Left lung (tissue), 4 donors: ENCODE measurements at regions not wholly inside any gene's neighbourhood (a gene's known extent, or its start where the extent isn't known, plus 50 kb on each side); places are given as distances from the start of the nearest gene placed in this dataset.

Experiments
- ATAC-seq: fragments of 200-7000 bp; cut with Tn5 transposase; one replicate; pipeline ENCODE4 v1.9.1; 2020; ENCODE audit warnings: moderate library complexity
- DNase-seq, 4 donors: peaks; one replicate each; pipeline ENCODE4 v3.0.0-alpha.2; 2013 to 2020
- H3K27ac ChIP-seq, 2 donors: fragments of 200-600 bp; sonication (generic) in 1 of 2; one replicate each; pipeline versions ENCODE4 v1.5.0 to v1.8.0; 2020 to 2021
- H3K27me3 ChIP-seq, 2 donors: fragments of 200-600 bp; sonication (generic) in 1 of 2; one replicate each; pipeline versions ENCODE4 v1.5.0 to v1.8.0; 2020 to 2021
- H3K36me3 ChIP-seq, 2 donors: fragments of 200-600 bp; sonication (generic) in 1 of 2; one replicate each; pipeline versions ENCODE4 v1.5.0 to v1.8.0; 2020 to 2021
- H3K4me1 ChIP-seq, 2 donors: fragments of 200-600 bp; one replicate each; pipeline ENCODE4 v1.8.0; 2021
- H3K4me3 ChIP-seq, 2 donors: fragments of 200-600 bp; sonication (generic) in 1 of 2; one replicate each; pipeline versions ENCODE4 v1.5.0 to v1.8.0; 2020 to 2021; ENCODE audit warnings: mild to moderate bottlenecking in 1 of 2
- H3K9me3 ChIP-seq, 2 donors: fragments of 200-600 bp; sonication (generic) in 1 of 2; one replicate each; pipeline versions ENCODE4 v1.5.0 to v1.8.0; 2020 to 2021
- CTCF ChIP-seq, 2 donors: fragments of 200-600 bp; sonication (generic) in 1 of 2; IDR thresholded peaks; one replicate each; pipeline versions ENCODE4 v1.5.0 to v1.8.0; 2021; ENCODE audit warnings: antibody characterized with exemption in 2 of 2
- intact Hi-C, 2 donors: fragments of 100-400 bp; cut with DNase I; formaldehyde crosslinking; loops; one replicate each; pipeline versions ENCODE4 v1.11.2 to v1.14.2; 2022
- donor health status: DM: no; HTN: yes; CAD: no.
- donor health status: DM: no; HTN: no; CAD: no.

- no peaks in the 10 kb centered on the region for H3K4me1 ChIP-seq
Observed at GRCh38 chr9:87214991-87215390, 267.7 kb upstream of the GAS1 start.

GRCh38 chr9:87216036-87216435 is 268.7 kb upstream of the GAS1 start:
- H3K4me3 ChIP-seq = no peak overlapping the region
- no peak for ATAC-seq
- H3K27me3 ChIP-seq = no peaks in the 10 kb centered on the region
- TF ChIP-seq CTCF (IDR thresholded peaks at IDR 0.05) = no peak
- no peaks in the 10 kb centered on the region for H3K4me1 ChIP-seq
- no peaks in the 10 kb centered on the region for H3K9me3 ChIP-seq
- no peaks in the 10 kb centered on the region for H3K36me3 ChIP-seq
- DNase-seq = no peak
- H3K27ac ChIP-seq = no peak overlapping the region
- intact Hi-C loops = no loop called here

More at GRCh38 chr9:87214991-87215390, 267.7 kb upstream of the GAS1 start:
- Histone ChIP-seq H3K36me3 (no peaks in the 10 kb centered on the region), H3K4me3 (no peak overlapping the region), H3K27ac (no peak overlapping the region), H3K9me3 (no peaks in the 10 kb centered on the region), H3K27me3 (no peaks in the 10 kb centered on the region)
- TF ChIP-seq CTCF (IDR thresholded peaks at IDR 0.05) = no peak
- DNase-seq (no peak), ATAC-seq (no peak)
- intact Hi-C loops = no loop called here

- H3K27me3 ChIP-seq = no peaks in the 10 kb centered on the region
- TF ChIP-seq CTCF (IDR thresholded peaks at IDR 0.05) = no peak
- ATAC-seq (no peak), DNase-seq (no peak)
- H3K36me3 ChIP-seq = no peaks in the 10 kb centered on the region
- H3K4me1 ChIP-seq = no peaks in the 10 kb centered on the region
- intact Hi-C loops = no loop called here
- H3K9me3 ChIP-seq = no peaks in the 10 kb centered on the region
- no peak overlapping the region for H3K4me3 ChIP-seq
- no peak overlapping the region for H3K27ac ChIP-seq
Observed at GRCh38 chr9:87216897-87217455, 269.7 kb upstream of the GAS1 start.

GRCh38 chr9:87223392-87224246 is 274.0 kb upstream of the DAPK1 start:
- intact Hi-C loops = no loop called here
- no peak overlapping the region for H3K27ac ChIP-seq
- DNase-seq (no peak), ATAC-seq (no peak)
- H3K4me1 ChIP-seq = no peaks in the 10 kb centered on the region
- no peaks in the 10 kb centered on the region for H3K36me3 ChIP-seq
- H3K4me3 ChIP-seq = no peak overlapping the region
- no peaks in the 10 kb centered on the region for H3K27me3 ChIP-seq
- no peak for TF ChIP-seq CTCF (IDR thresholded peaks at IDR 0.05)
- H3K9me3 ChIP-seq = no peaks in the 10 kb centered on the region

GRCh38 chr9:87226896-87227295 is 270.8 kb upstream of the DAPK1 start:
- TF ChIP-seq CTCF (IDR thresholded peaks at IDR 0.05) = no peak
- ATAC-seq (no peak), DNase-seq (no peak)
- no peaks in the 10 kb centered on the region for H3K36me3 ChIP-seq
- intact Hi-C loops = no loop called here
- no peak overlapping the region for H3K27ac ChIP-seq
- no peaks in the 10 kb centered on the region for H3K27me3 ChIP-seq
- no peaks in the 10 kb centered on the region for H3K4me1 ChIP-seq
- H3K4me3 ChIP-seq = no peak overlapping the region
- no peaks in the 10 kb centered on the region for H3K9me3 ChIP-seq
